Caco-2 (cell line): ENCODE measurements at regions not wholly inside any gene's neighbourhood (a gene's known extent, or its start where the extent isn't known, plus 50 kb on each side); places are given as distances from the start of the nearest gene placed in this dataset.

Source experiments
- BruUV-seq: library from RNA; stranded (reverse); fragments of 400-500 nt; replicated peaks from 2 replicates; lab custom pipeline; 2021; lab: Mats Ljungman, UMichigan
- CTCF ChIA-PET: fragments of 300-600 bp; sonication (Branson Sonifier 250); formaldehyde crosslinking; loops from one replicate; lab custom pipeline; 2022; ENCODE audit warnings: antibody characterized with exemption; lab: Charles Lee
- POLR2A ChIA-PET: fragments of 300-600 bp; sonication (Branson Sonifier 250); formaldehyde crosslinking; loops from one replicate; lab custom pipeline; 2022; ENCODE audit warnings: antibody characterized with exemption; lab: Charles Lee
- DNase-seq, 2 experiments: peaks; one replicate each; pipeline versions ENCODE4 v3.0.0 to v3.0.0-alpha.2; 2020 to 2022
- H3K27me3 ChIP-seq: replicated peaks from 2 replicates; pipeline ENCODE4 v1.6.0; 2011; ENCODE audit warnings: low read length; ENCODE audit not compliant: control insufficient read depth, insufficient read depth
- H3K36me3 ChIP-seq: 2 replicates; pipeline ENCODE4 v1.5.1; 2011; ENCODE audit warnings: low read length; ENCODE audit not compliant: control insufficient read depth, insufficient read depth
- H3K4me1 ChIP-seq: fragments of 250-450 bp; sonication (Bioruptor Pico); 2 replicates; pipeline ENCODE4 v1.5.1; 2020; ENCODE audit warnings: mild to moderate bottlenecking
- H3K4me3 ChIP-seq: 2 replicates; pipeline ENCODE4 v1.5.1; 2011; ENCODE audit warnings: low read depth, mild to moderate bottlenecking, control low read depth, low read length
- H3K9me3 ChIP-seq: fragments of 250-450 bp; sonication (Bioruptor Pico); 2 replicates; pipeline ENCODE4 v1.5.1; 2020; ENCODE audit warnings: mild to moderate bottlenecking, moderate library complexity
- H3K27ac Mint-ChIP-seq: one replicate; pipeline ENCODE4 v1.8.0; 2022; ENCODE audit warnings: mixed read lengths; ENCODE audit not compliant: unreplicated experiment
- H3K27me3 Mint-ChIP-seq: one replicate; pipeline ENCODE4 v1.8.0; 2022; ENCODE audit warnings: mixed read lengths; ENCODE audit not compliant: insufficient read depth, unreplicated experiment
- H3K36me3 Mint-ChIP-seq: one replicate; pipeline ENCODE4 v1.8.0; 2022; ENCODE audit warnings: mild to moderate bottlenecking, mixed read lengths; ENCODE audit not compliant: insufficient read depth, unreplicated experiment
- H3K4me1 Mint-ChIP-seq: one replicate; pipeline ENCODE4 v1.8.0; 2022; ENCODE audit warnings: low read depth, mixed read lengths; ENCODE audit not compliant: unreplicated experiment
- H3K4me3 Mint-ChIP-seq: one replicate; pipeline ENCODE4 v1.8.0; 2022; ENCODE audit warnings: mild to moderate bottlenecking, moderate library complexity, mixed read lengths; ENCODE audit not compliant: unreplicated experiment
- H3K9me3 Mint-ChIP-seq: one replicate; pipeline ENCODE4 v1.8.0; 2022; ENCODE audit warnings: mixed read lengths; ENCODE audit not compliant: unreplicated experiment
- intact Hi-C: fragments of 100-400 bp; cut with micrococcal nuclease; formaldehyde crosslinking; loops from one replicate; pipeline ENCODE4 v1.10.0; 2022; ENCODE audit not compliant: unreplicated experiment
- TF ChIP-seq, protein P1 (sequence below), 2 experiments: fragments of 200-600 bp in 1 of 2; IDR thresholded peaks; 1 replicate in 1 of 2; 2 replicates in 1 of 2; pipeline versions ENCODE4 v1.5.1 to v1.8.0; 2011 to 2022; ENCODE audit warnings: antibody characterized with exemption in 1 of 2, control low read depth in 1 of 2, inconsistent platforms in 1 of 2, low read depth in 1 of 2, low read length in 1 of 2, mild to moderate bottlenecking in 1 of 2, moderate library complexity in 1 of 2; ENCODE audit not compliant: insufficient read depth in 1 of 2, severe bottlenecking in 1 of 2, unreplicated experiment in 1 of 2

DNA sequence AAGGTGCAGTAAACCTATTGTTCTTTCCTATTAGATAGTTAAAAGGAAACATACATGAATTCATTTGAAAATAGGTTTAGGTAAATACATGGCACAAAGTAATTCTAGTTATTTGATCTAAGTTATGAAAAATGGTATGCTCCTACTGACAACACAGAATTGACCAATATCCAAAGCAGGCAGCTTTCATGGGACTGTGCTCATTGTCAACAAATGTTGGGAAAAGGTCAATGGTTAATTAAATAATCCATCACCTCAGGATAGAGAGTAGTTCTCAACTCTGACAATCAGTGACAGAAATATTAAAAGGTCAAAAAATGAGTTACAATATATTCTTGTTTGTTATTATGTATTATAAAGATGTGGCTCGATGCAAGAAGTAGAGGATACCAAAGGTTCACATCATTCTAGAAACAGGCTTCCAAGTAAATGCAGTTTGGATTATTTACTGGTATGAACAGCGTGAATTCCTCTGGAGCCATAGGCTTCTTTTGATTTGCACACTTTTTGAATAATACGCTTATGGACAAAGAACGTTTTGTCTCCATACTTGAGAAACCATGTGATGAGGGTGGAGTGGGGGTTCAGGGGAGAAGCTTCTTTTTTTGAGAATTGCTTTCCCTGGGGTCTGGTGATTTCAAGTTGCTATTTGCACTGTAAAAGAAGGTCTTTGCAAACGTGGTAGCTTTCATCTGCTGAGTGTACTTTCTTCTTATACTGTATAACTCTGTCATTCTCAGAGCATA lies 422.0 kb upstream of the ZEB2 start:
- no peak overlapping the region for H3K4me3 ChIP-seq
- CTCF ChIA-PET = no interaction called here
- H3K4me3 Mint-ChIP-seq = no peak overlapping the region
- POLR2A ChIA-PET = no interaction called here
- no peaks in the 10 kb centered on the region for H3K36me3 ChIP-seq
- H3K36me3 Mint-ChIP-seq = no peaks in the 10 kb centered on the region
- TF ChIP-seq, protein P1, sequence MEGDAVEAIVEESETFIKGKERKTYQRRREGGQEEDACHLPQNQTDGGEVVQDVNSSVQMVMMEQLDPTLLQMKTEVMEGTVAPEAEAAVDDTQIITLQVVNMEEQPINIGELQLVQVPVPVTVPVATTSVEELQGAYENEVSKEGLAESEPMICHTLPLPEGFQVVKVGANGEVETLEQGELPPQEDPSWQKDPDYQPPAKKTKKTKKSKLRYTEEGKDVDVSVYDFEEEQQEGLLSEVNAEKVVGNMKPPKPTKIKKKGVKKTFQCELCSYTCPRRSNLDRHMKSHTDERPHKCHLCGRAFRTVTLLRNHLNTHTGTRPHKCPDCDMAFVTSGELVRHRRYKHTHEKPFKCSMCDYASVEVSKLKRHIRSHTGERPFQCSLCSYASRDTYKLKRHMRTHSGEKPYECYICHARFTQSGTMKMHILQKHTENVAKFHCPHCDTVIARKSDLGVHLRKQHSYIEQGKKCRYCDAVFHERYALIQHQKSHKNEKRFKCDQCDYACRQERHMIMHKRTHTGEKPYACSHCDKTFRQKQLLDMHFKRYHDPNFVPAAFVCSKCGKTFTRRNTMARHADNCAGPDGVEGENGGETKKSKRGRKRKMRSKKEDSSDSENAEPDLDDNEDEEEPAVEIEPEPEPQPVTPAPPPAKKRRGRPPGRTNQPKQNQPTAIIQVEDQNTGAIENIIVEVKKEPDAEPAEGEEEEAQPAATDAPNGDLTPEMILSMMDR (IDR thresholded peaks at IDR 0.05; ENCODE audit: insufficient read depth in 1 of 2, low read depth in 1 of 2, low read length in 1 of 2, severe bottlenecking in 1 of 2, unreplicated experiment in 1 of 2) = no peak
- BruUV-seq = no TSS peak
- DNase-seq = no peak
- H3K27me3 Mint-ChIP-seq = peaks cover 2% of the 10 kb centered on the region
- no peaks in the 10 kb centered on the region for H3K9me3 ChIP-seq
- H3K27me3 ChIP-seq = no peaks in the 10 kb centered on the region
- H3K4me1 Mint-ChIP-seq = no peaks in the 10 kb centered on the region
- intact Hi-C loops = no loop called here
- H3K27ac Mint-ChIP-seq = no peak overlapping the region
- H3K9me3 Mint-ChIP-seq = no peaks in the 10 kb centered on the region
- H3K4me1 ChIP-seq = no peaks in the 10 kb centered on the region

DNA sequence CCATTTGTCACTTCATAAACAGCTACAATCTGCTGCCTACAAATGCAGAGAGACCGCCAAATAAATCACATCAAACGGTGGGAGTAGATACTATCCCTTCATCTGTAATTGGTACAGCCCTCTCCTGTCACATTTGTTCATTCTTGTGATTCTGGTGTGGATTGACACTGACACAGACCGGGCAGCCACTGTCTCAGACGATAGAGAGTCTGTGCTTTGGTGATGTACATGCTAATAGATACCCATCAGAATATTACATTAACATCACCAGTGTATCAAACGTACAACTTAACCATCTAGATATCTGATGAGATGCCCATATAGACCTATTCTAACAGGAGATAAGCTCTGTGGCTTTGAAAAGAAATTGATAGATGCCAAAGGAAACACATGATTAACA lies 419.7 kb upstream of the ZEB2 start:
- Mint-ChIP-seq H3K36me3 (no peaks in the 10 kb centered on the region), H3K4me3 (no peak overlapping the region), H3K4me1 (no peaks in the 10 kb centered on the region), H3K9me3 (no peaks in the 10 kb centered on the region), H3K27me3 (peaks cover 2% of the 10 kb centered on the region), H3K27ac (no peak overlapping the region)
- BruUV-seq = no TSS peak
- intact Hi-C loops = no loop called here
- Histone ChIP-seq H3K27me3 (no peaks in the 10 kb centered on the region), H3K36me3 (no peaks in the 10 kb centered on the region), H3K9me3 (no peaks in the 10 kb centered on the region), H3K4me3 (no peak overlapping the region), H3K4me1 (no peaks in the 10 kb centered on the region)
- no peak for DNase-seq
- ChIA-PET POLR2A (no interaction called here), CTCF (no interaction called here)
- TF ChIP-seq, protein P1 (IDR thresholded peaks at IDR 0.05; ENCODE audit: insufficient read depth in 1 of 2, low read depth in 1 of 2, low read length in 1 of 2, severe bottlenecking in 1 of 2, unreplicated experiment in 1 of 2) = no peak

DNA sequence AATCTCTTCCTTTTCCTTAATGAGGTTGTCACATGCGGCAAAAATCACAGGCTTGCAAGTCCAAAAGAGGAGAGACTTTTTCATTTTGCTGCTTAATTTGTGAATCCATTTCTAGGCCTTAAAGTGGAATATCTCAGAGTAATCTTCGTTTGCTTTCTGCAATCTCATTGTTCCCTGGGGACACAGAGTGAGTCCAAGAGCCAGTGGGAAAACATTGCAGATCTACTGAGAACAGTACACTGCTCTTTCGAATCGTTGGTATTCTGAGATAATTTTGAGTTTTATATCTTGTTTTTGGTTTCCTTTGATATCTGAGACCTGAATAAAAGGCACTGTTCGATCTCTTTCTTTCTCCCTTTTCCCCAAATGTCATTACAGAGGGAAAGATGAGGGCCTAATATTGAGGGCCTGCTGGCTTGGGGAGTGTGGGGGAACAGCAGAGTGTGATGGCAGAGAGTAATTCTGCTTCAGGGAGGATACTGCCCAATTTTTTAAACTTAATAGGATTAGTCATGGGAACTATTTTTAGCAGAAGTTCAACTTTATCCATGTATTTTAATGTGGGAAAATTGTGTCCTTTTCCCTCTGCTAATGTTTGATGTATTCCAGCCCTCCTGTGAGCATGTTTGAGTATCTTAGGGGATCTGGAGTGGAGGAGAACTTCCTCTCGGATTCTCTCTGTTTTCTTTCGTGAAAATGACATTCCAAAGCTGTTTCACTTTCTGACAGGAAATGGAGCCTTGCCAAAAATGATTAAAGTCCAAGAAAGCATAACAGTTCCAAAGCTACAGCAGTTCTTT lies 418.2 kb upstream of the ZEB2 start:
- Histone ChIP-seq H3K4me1 (no peaks in the 10 kb centered on the region), H3K9me3 (no peaks in the 10 kb centered on the region), H3K27me3 (no peaks in the 10 kb centered on the region), H3K4me3 (no peak overlapping the region), H3K36me3 (no peaks in the 10 kb centered on the region)
- ChIA-PET POLR2A (no interaction called here), CTCF (no interaction called here)
- Mint-ChIP-seq H3K27me3 (no peaks in the 10 kb centered on the region), H3K4me1 (no peaks in the 10 kb centered on the region), H3K36me3 (no peaks in the 10 kb centered on the region), H3K9me3 (no peaks in the 10 kb centered on the region), H3K27ac (no peak overlapping the region), H3K4me3 (no peak overlapping the region)
- TF ChIP-seq, protein P1 (IDR thresholded peaks at IDR 0.05; ENCODE audit: insufficient read depth in 1 of 2, low read depth in 1 of 2, low read length in 1 of 2, severe bottlenecking in 1 of 2, unreplicated experiment in 1 of 2) = no peak
- no TSS peak for BruUV-seq
- no peak for DNase-seq
- intact Hi-C loops = no loop called here
